Mesenchymal stem cell (in vitro differentiated cells and primary cell): ENCODE measurements at regions not wholly inside any gene's neighbourhood (a gene's known extent, or its start where the extent isn't known, plus 50 kb on each side); places are given as distances from the start of the nearest gene placed in this dataset.

Experiments used
- DNase-seq: peaks from one replicate; pipeline ENCODE4 v3.0.0-alpha.2; 2013
- H2AFZ ChIP-seq: one replicate; pipeline ENCODE4 v1.6.1; 2013; ENCODE audit warnings: low read depth, mild to moderate bottlenecking, control low read depth, inconsistent platforms, low read length, moderate library complexity
- H2AK5ac ChIP-seq: 2 replicates; pipeline ENCODE4 v1.6.1; 2013; ENCODE audit warnings: low read length, moderate library complexity, mild to moderate bottlenecking, inconsistent platforms; ENCODE audit not compliant: severe bottlenecking
- H2BK120ac ChIP-seq: one replicate; pipeline ENCODE4 v1.6.1; 2013; ENCODE audit warnings: low read depth, mild to moderate bottlenecking, inconsistent platforms, low read length, moderate library complexity
- H2BK12ac ChIP-seq, 2 experiments: one replicate each; pipeline ENCODE4 v1.6.1; 2013; ENCODE audit warnings: inconsistent platforms in 2 of 2, low read length in 2 of 2, mild to moderate bottlenecking in 2 of 2, moderate library complexity in 2 of 2, control low read depth in 1 of 2
- H2BK15ac ChIP-seq: one replicate; pipeline ENCODE4 v1.6.1; 2013; ENCODE audit warnings: mild to moderate bottlenecking, low read depth, inconsistent platforms; ENCODE audit not compliant: poor library complexity, severe bottlenecking
- H2BK5ac ChIP-seq: 2 replicates; pipeline ENCODE4 v1.6.1; 2013; ENCODE audit warnings: low read depth, mild to moderate bottlenecking, low read length, control low read depth, inconsistent platforms; ENCODE audit not compliant: poor library complexity, severe bottlenecking
- H3K14ac ChIP-seq, 2 experiments: one replicate each; pipeline ENCODE4 v1.6.1; 2013; ENCODE audit warnings: inconsistent platforms in 2 of 2, low read length in 2 of 2, control low read depth in 1 of 2, mild to moderate bottlenecking in 1 of 2, moderate library complexity in 1 of 2
- H3K18ac ChIP-seq, 2 experiments: one replicate each; pipeline ENCODE4 v1.6.1; 2013; ENCODE audit warnings: inconsistent platforms in 2 of 2, low read length in 2 of 2, control low read depth in 1 of 2, low read depth in 1 of 2, mild to moderate bottlenecking in 1 of 2
- H3K23ac ChIP-seq, 2 experiments: one replicate each; pipeline ENCODE4 v1.6.1; 2013; ENCODE audit warnings: inconsistent platforms in 2 of 2, low read length in 2 of 2, mild to moderate bottlenecking in 2 of 2, moderate library complexity in 2 of 2, control low read depth in 1 of 2
- H3K27ac ChIP-seq: 2 replicates; pipeline ENCODE4 v1.5.1; 2013; ENCODE audit warnings: mild to moderate bottlenecking, moderate library complexity, low read length, control low read depth, inconsistent platforms; ENCODE audit not compliant: poor library complexity, severe bottlenecking
- H3K27me3 ChIP-seq, 2 experiments: 2 replicates each; pipeline versions ENCODE4 v1.6.1 to v1.7.0; 2013; ENCODE audit warnings: low read length in 2 of 2, mild to moderate bottlenecking in 2 of 2, moderate library complexity in 2 of 2, control low read depth in 1 of 2, inconsistent platforms in 1 of 2; ENCODE audit not compliant: control insufficient read depth in 1 of 2, insufficient read depth in 1 of 2
- H3K36me3 ChIP-seq, 2 experiments: 2 replicates each; pipeline versions ENCODE4 v1.6.1 to v1.7.0; 2013; ENCODE audit warnings: low read length in 2 of 2, control low read depth in 1 of 2, inconsistent platforms in 1 of 2, low read depth in 1 of 2, mild to moderate bottlenecking in 1 of 2; ENCODE audit not compliant: insufficient read depth in 2 of 2, control insufficient read depth in 1 of 2
- H3K4ac ChIP-seq, 2 experiments: one replicate each; pipeline ENCODE4 v1.6.1; 2013; ENCODE audit warnings: inconsistent platforms in 2 of 2, low read length in 2 of 2, mild to moderate bottlenecking in 2 of 2, moderate library complexity in 2 of 2, control low read depth in 1 of 2, low read depth in 1 of 2
- H3K4me1 ChIP-seq: 2 replicates; pipeline ENCODE4 v1.6.1; 2013; ENCODE audit warnings: low read depth, low read length, control low read depth; ENCODE audit not compliant: control insufficient read depth, insufficient read depth
- H3K4me2 ChIP-seq: 2 replicates; pipeline ENCODE4 v1.6.1; 2013; ENCODE audit warnings: low read length, mild to moderate bottlenecking, inconsistent platforms; ENCODE audit not compliant: poor library complexity, severe bottlenecking
- H3K4me3 ChIP-seq, 2 experiments: 2 replicates each; pipeline versions ENCODE4 v1.5.1 to v1.7.0; 2013; ENCODE audit warnings: low read length in 2 of 2, mild to moderate bottlenecking in 2 of 2, control low read depth in 1 of 2, low read depth in 1 of 2; ENCODE audit not compliant: insufficient read depth in 1 of 2
- H3K79me1 ChIP-seq: replicated peaks from 2 replicates; pipeline ENCODE4 v1.6.1; 2013; ENCODE audit warnings: mild to moderate bottlenecking, control low read depth, low read length, inconsistent platforms; ENCODE audit not compliant: poor library complexity, severe bottlenecking
- H3K9ac ChIP-seq: 2 replicates; pipeline ENCODE4 v1.7.0; 2013; ENCODE audit warnings: mild to moderate bottlenecking, low read length, moderate library complexity
- H3K9me3 ChIP-seq: 2 replicates; pipeline ENCODE4 v1.7.0; 2013; ENCODE audit warnings: mild to moderate bottlenecking, low read length; ENCODE audit not compliant: control insufficient read depth
- H4K8ac ChIP-seq: one replicate; pipeline ENCODE4 v1.6.1; 2013; ENCODE audit warnings: inconsistent platforms, mild to moderate bottlenecking, low read length, moderate library complexity
- H4K91ac ChIP-seq: one replicate; pipeline ENCODE4 v1.6.1; 2013; ENCODE audit warnings: mild to moderate bottlenecking, low read length, inconsistent platforms
- WGBS: methylation state at CpG from one replicate; pipeline ENCODE4 v1.1.7; 2013; ENCODE audit warnings: mixed read lengths; 5-methylcytosine and 5-hydroxymethylcytosine counted together

DNA sequence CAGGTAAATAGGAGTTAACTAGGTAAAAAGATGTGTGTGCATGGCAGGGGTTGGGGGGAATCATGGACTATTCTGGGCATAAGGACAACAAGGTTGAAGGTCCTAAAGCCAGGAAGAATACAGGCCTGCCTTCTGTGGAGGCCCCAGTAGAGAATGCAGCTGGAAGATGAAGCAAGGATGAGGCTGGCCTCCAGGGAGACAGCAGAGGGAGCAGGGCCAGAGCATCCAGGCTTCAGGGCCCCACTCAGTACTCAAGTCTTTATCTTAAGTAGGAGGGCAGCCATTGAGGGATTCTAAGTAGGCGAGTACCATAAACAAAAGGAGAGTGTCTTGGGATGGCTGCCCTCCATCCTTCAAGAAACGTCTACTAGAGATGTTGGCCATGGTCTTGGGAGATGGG lies 101.8 kb upstream of the APCDD1 start:
- peak overlapping the region in 1 of 2 experiments; percentile 59 for H3K14ac ChIP-seq
- H4K8ac ChIP-seq: no peak overlapping the region
- H3K4me2 ChIP-seq: no peak overlapping the region
- WGBS: 97% methylated on average over 2 of the region's 2 CpGs
- no peak overlapping the region for H3K18ac ChIP-seq
- no peaks in the 10 kb centered on the region for H3K79me1 ChIP-seq
- H3K27me3 ChIP-seq: no peaks in the 10 kb centered on the region
- no peak overlapping the region for H2BK120ac ChIP-seq
- H3K9me3 ChIP-seq: peaks cover 4% of the 10 kb centered on the region
- H2AK5ac ChIP-seq: no peak overlapping the region
- no peaks in the 10 kb centered on the region for H3K36me3 ChIP-seq
- H4K91ac ChIP-seq: no peak overlapping the region
- H3K4ac ChIP-seq: peak overlapping the region in 1 of 2 experiments; percentile 5
- H2AFZ ChIP-seq: no peak overlapping the region
- no peaks in the 10 kb centered on the region for H3K4me1 ChIP-seq
- peak overlapping the region in 1 of 2 experiments; percentile 50 for H2BK12ac ChIP-seq
- no peak for DNase-seq
- no peak overlapping the region for H3K9ac ChIP-seq
- no peak overlapping the region for H2BK5ac ChIP-seq
- H3K27ac ChIP-seq: no peak overlapping the region
- no peak overlapping the region for H3K23ac ChIP-seq
- no peak overlapping the region for H2BK15ac ChIP-seq
- H3K4me3 ChIP-seq: no peak overlapping the region

GRCh38 chr18:10353791-10354190 lies 100.6 kb upstream of the APCDD1 start:
- DNase-seq: peak; percentile 65
- Histone ChIP-seq H4K8ac (no peak overlapping the region), H3K36me3 (no peaks in the 10 kb centered on the region), H3K23ac (no peak overlapping the region), H3K4me2 (no peak overlapping the region), H3K79me1 (no peaks in the 10 kb centered on the region), H3K18ac (no peak overlapping the region), H2AK5ac (no peak overlapping the region), H3K4me1 (no peaks in the 10 kb centered on the region), H4K91ac (no peak overlapping the region), H2BK120ac (no peak overlapping the region), H3K14ac (no peak overlapping the region), H3K4ac (no peak overlapping the region), H3K4me3 (no peak overlapping the region), H2BK12ac (no peak overlapping the region), H3K27ac (no peak overlapping the region), H3K27me3 (no peaks in the 10 kb centered on the region), H3K9me3 (peaks cover 4% of the 10 kb centered on the region), H2AFZ (no peak overlapping the region), H3K9ac (no peak overlapping the region), H2BK5ac (no peak overlapping the region), H2BK15ac (no peak overlapping the region)
- 32% methylated on average over 2 of the region's 2 CpGs for WGBS

DNA sequence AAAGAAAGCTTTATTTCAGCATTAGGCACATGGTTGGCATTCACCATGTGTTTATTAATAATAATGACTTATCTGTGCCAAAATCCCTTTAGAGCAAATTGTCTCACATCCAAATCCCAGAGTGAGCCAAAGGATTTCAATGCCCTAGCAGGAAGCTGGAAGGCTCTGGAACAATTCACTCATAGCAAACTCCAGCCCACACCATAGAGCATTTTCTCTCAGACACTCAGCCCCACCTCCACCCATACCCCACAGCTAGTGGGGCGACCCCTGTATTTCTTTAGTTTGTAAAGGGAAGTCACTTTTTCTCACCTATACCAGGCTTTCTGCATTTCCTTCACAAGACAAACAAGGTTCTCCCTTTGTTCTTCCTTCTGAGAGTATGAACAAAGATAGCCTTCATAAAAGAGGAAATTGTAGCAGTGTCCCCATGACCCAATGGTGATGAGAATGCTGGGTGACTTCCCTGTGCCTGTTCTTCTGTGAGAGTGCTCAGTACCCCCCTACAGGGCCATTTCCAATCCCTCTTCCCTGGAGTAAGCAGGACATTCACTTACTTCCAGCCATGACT lies 100.1 kb upstream of the APCDD1 start:
- no peak overlapping the region for H3K27ac ChIP-seq
- H3K18ac ChIP-seq: peak overlapping the region in 1 of 2 experiments; percentile 28
- no peak overlapping the region for H2BK5ac ChIP-seq
- DNase-seq: peak; percentile 9
- no peak overlapping the region for H4K8ac ChIP-seq
- no peak overlapping the region for H3K4me3 ChIP-seq
- H3K4ac ChIP-seq: no peak overlapping the region
- H4K91ac ChIP-seq: no peak overlapping the region
- 100% methylated on average over 1 of the region's 1 CpG for WGBS
- no peak overlapping the region for H2BK15ac ChIP-seq
- no peak overlapping the region for H2BK12ac ChIP-seq
- no peaks in the 10 kb centered on the region for H3K79me1 ChIP-seq
- no peak overlapping the region for H2AFZ ChIP-seq
- H3K4me2 ChIP-seq: no peak overlapping the region
- no peaks in the 10 kb centered on the region for H3K4me1 ChIP-seq
- H3K9me3 ChIP-seq: peaks cover 4% of the 10 kb centered on the region
- no peaks in the 10 kb centered on the region for H3K36me3 ChIP-seq
- no peak overlapping the region for H3K23ac ChIP-seq
- H3K14ac ChIP-seq: no peak overlapping the region
- H2BK120ac ChIP-seq: no peak overlapping the region
- H2AK5ac ChIP-seq: no peak overlapping the region
- H3K27me3 ChIP-seq: no peaks in the 10 kb centered on the region
- H3K9ac ChIP-seq: no peak overlapping the region

- Histone ChIP-seq H2BK5ac (no peak overlapping the region), H3K9ac (no peak overlapping the region), H2AK5ac (no peak overlapping the region), H3K9me3 (peaks cover 4% of the 10 kb centered on the region), H3K4me2 (no peak overlapping the region), H3K27me3 (no peaks in the 10 kb centered on the region), H3K4ac (no peak overlapping the region), H3K79me1 (no peaks in the 10 kb centered on the region), H4K8ac (no peak overlapping the region), H3K36me3 (no peaks in the 10 kb centered on the region), H2BK120ac (no peak overlapping the region), H2AFZ (no peak overlapping the region), H2BK12ac (no peak overlapping the region), H3K4me1 (no peaks in the 10 kb centered on the region), H3K27ac (no peak overlapping the region), H3K18ac (no peak overlapping the region), H2BK15ac (no peak overlapping the region), H3K4me3 (no peak overlapping the region), H3K14ac (no peak overlapping the region), H3K23ac (no peak overlapping the region), H4K91ac (no peak overlapping the region)
- DNase-seq: no peak
- 100% methylated on average over 1 of the region's 1 CpG for WGBS
Measured at GRCh38 chr18:10354890-10355289, 99.5 kb upstream of the APCDD1 start.
